Stimulated activated effector memory CD8-positive, alpha-beta T cell treated with anti-CD3 and anti-CD28 coated beads, Interleukin-12 subunit alpha, Interleukin-12 subunit beta, amount 100 ng/mL, for 72 hours (primary cell): ENCODE measurements at regions not wholly inside any gene's neighbourhood (a gene's known extent, or its start where the extent isn't known, plus 50 kb on each side); places are given as distances from the start of the nearest gene placed in this dataset.
"Not testable (repeated sequence)": the region's sequence is repeated elsewhere in the genome, so short reads cannot be mapped to it uniquely, and the experiment has no call there.

Source experiments
- ATAC-seq: fragments of 150-1000 bp; cut with Tn5 transposase; 2 replicates; pipeline ENCODE4 v1.10.0; 2021
- DNase-seq, 2 donors: peaks; one replicate each; pipeline ENCODE4 v3.0.0; 2021 to 2022; ENCODE audit warnings: low spot score in 2 of 2
- H3K27ac Mint-ChIP-seq: one replicate; pipeline ENCODE4 v1.8.0; 2022; ENCODE audit warnings: mild to moderate bottlenecking, mixed read lengths
- H3K36me3 Mint-ChIP-seq: one replicate; pipeline ENCODE4 v1.8.0; 2022; ENCODE audit warnings: mild to moderate bottlenecking, mixed read lengths
- H3K4me1 Mint-ChIP-seq: one replicate; pipeline ENCODE4 v1.8.0; 2022; ENCODE audit warnings: mixed read lengths
- H3K4me3 Mint-ChIP-seq: one replicate; pipeline ENCODE4 v1.8.0; 2022; ENCODE audit warnings: mild to moderate bottlenecking, mixed read lengths
- H3K9me3 Mint-ChIP-seq: one replicate; pipeline ENCODE4 v1.8.0; 2022; ENCODE audit warnings: mixed read lengths

DNA sequence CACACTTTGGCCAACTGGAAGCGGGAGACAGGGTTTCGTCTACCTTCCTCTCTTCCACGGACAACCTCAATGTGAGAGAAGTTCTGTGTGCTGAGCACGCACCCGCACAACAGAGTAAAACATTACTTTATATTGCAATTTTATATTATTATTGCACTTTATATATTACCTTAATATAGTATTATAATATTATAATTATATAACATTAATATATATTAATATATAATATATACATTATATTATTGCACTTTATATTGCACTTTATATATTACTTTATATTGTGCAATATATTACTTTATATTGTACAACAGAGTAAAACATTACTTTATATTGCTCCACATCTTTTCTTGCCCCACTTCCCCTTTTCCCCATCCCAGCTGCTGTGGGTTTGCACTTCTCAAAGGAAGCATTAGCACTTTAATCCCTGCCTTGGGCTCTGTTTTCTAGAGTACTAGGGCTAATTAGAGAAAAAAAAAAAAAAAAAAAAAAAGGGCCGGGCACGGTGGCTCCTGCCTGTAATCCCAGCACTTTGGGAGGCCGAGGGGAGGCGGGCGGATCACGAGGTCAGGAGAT, 76.4 kb upstream of the SLC4A7 start:
- peaks cover 4% of the 10 kb centered on the region for H3K4me1 Mint-ChIP-seq
- H3K4me3 Mint-ChIP-seq = no peak overlapping the region
- no peaks in the 10 kb centered on the region for H3K36me3 Mint-ChIP-seq
- H3K27ac Mint-ChIP-seq = no peak overlapping the region
- H3K9me3 Mint-ChIP-seq = no peaks in the 10 kb centered on the region
- ATAC-seq = no peak
- no peak for DNase-seq

DNA sequence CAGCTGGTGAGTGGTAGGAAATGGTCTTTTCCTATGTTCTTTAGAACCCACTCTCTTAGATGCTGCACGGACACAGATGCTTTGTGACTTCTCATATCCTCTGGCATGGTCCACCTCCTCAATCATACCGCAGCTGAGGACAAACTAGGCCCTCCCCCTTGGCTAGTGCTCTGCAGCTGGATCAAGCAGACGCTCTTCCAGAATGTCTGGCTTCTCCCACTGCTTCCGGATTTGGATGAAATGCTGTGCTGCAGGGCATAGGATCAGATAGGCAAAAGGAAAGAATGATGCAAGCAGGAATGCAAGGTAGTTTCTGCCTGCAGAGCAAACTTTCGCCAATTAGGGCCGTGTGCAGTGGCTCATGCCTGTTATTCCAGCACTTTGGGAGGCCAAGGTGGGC, 75.7 kb upstream of the SLC4A7 start:
- ATAC-seq (no peak), DNase-seq (no peak)
- Mint-ChIP-seq H3K4me3 (no peak overlapping the region), H3K27ac (no peak overlapping the region), H3K9me3 (no peaks in the 10 kb centered on the region), H3K4me1 (no peaks in the 10 kb centered on the region), H3K36me3 (no peaks in the 10 kb centered on the region)

DNA sequence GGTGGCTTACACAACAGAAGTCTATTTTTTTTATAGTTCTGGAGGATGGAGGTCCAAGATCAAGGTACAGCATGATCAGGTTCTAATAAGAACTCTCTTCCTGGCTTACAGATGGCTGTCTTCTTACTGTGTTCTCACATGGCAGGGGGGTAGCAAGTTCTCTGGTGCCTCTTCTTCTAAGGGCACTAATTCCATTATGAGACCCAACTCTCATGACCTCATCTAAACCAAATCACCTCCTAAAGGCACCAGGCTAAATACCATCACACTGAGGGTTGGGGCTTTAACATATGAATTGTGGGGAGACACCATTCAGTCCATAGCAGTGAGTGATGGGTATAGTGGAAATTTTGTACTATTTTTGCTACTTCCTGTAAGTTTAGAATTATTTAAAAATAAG, 75.2 kb upstream of the SLC4A7 start:
- H3K9me3 Mint-ChIP-seq = no peaks in the 10 kb centered on the region
- H3K4me1 Mint-ChIP-seq = no peaks in the 10 kb centered on the region
- no peak overlapping the region for H3K4me3 Mint-ChIP-seq
- no peak for ATAC-seq
- DNase-seq = no peak
- H3K36me3 Mint-ChIP-seq = no peaks in the 10 kb centered on the region
- no peak overlapping the region for H3K27ac Mint-ChIP-seq

DNA sequence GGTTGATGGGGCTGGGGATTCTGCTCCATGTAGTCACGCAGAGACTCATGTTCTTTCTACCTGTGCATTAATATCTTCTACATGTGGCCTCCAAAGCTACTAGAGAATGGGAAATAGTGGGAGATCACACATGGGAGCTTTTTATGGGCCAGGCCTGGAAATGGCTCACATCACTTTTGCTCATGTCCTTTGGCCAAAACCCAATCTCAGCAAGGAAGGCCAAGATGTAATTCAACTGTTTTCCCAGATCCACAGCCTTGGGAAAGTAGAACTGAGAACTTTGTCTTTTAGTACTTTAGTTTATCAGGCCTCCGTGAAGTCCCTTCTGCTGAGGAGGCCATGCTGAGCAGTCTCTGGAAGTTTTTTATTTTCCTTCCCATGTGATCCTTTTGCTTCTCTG, 73.2 kb upstream of the SLC4A7 start:
- Mint-ChIP-seq H3K36me3 (no peaks in the 10 kb centered on the region), H3K4me3 (no peak overlapping the region), H3K9me3 (no peaks in the 10 kb centered on the region), H3K4me1 (no peaks in the 10 kb centered on the region), H3K27ac (no peak overlapping the region)
- ATAC-seq = no peak
- DNase-seq = no peak

DNA sequence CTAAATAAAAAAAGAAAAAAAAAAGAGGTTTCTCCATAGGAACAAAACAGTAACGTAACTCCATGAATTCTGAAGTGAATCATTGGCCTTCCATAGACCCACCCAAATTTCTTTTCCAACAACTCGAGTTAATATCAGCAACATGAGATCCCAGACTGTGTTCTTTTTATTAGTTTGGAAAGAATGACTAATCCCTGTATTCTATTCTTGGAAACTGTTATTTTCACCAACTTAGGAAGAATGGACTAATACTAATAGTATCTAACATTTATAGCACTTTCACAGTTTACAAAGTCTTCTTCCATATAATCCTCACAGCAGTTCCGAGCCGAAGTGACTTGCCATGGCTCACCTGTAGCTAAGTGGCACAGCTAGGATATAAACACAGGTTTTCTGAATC, 72.7 kb upstream of the SLC4A7 start:
- H3K4me3 Mint-ChIP-seq = no peak overlapping the region
- H3K36me3 Mint-ChIP-seq = no peaks in the 10 kb centered on the region
- ATAC-seq (no peak), DNase-seq (no peak)
- no peaks in the 10 kb centered on the region for H3K9me3 Mint-ChIP-seq
- H3K27ac Mint-ChIP-seq = no peak overlapping the region
- H3K4me1 Mint-ChIP-seq = no peaks in the 10 kb centered on the region

DNA sequence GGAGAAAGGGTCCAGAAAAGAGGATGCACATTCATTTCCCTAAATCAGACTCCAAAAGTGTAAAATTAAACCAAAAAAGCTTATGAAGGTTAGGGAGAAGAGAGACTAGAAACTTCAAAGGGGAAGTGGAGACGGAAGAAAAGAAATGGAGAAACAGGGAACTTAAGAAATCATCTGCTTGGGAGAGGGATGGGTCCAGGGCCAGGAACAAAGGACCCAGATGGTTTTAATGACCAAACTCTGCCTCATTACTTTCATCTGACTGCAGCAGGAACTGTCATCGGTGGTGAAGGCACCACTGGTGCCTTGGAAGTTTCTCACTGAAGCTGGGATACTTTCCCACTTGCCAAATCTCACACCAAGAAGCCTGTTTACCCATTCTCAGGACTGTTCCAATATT, 70.5 kb upstream of the SLC4A7 start:
- no peak for ATAC-seq
- no peak for DNase-seq
- H3K27ac Mint-ChIP-seq = no peak overlapping the region
- H3K9me3 Mint-ChIP-seq = no peaks in the 10 kb centered on the region
- no peaks in the 10 kb centered on the region for H3K4me1 Mint-ChIP-seq
- H3K36me3 Mint-ChIP-seq = no peaks in the 10 kb centered on the region
- no peak overlapping the region for H3K4me3 Mint-ChIP-seq

DNA sequence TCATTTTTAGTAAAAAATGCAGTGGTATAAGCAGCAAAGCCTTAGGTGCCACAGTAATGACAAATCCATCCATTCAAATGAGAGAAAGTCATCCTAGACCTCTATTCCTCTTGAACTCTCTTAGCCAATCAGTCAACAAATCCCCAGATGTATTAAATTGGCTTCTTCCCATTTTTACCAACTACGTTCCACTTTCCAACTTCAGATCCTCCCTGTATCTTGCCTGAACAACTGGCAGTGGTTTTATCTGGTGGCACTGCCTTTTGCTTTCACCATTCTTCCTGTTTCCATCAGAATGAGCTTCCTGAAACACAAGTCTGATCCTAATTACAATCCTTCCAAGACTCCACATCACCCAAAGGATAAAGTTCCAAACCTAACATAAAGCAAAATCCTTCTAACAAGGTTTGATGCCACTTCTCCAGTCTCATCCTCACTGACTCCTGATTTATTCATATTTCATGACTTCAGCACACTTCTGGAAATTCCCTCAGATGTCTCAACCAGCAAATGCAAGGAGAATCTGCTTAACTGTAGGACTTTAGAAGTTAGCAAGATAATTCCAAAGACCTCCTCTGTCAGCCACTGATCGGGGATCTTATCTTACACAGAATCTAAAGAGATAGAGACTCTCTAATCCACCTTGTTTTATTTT, 69.8 kb upstream of the SLC4A7 start:
- Mint-ChIP-seq H3K36me3 (no peaks in the 10 kb centered on the region), H3K4me3 (no peak overlapping the region), H3K4me1 (no peaks in the 10 kb centered on the region), H3K27ac (no peak overlapping the region), H3K9me3 (no peaks in the 10 kb centered on the region)
- DNase-seq (no peak), ATAC-seq (no peak)

DNA sequence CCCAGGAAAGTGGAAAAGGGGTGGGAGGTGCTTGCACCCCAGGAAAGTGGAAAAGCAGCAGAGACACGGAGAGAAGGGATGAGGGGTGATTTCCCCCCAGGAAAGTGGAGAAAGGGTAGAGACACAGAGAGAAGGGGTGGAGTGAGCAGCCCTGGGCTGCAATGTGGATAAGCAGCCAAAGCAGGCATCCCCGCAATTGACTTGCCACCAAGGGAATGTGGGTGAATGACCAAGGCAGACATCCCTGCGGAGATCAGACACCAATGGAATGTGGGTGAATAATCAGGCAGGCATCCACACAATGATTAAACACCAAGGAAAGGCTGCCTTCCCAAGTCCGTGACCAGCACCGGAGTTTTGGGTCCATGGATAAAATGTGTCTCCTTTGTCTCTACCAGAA, 68.5 kb upstream of the SLC4A7 start:
- H3K4me1 Mint-ChIP-seq, H3K36me3 Mint-ChIP-seq, H3K4me3 Mint-ChIP-seq, DNase-seq, H3K9me3 Mint-ChIP-seq, ATAC-seq, H3K27ac Mint-ChIP-seq: not testable (repeated sequence)

DNA sequence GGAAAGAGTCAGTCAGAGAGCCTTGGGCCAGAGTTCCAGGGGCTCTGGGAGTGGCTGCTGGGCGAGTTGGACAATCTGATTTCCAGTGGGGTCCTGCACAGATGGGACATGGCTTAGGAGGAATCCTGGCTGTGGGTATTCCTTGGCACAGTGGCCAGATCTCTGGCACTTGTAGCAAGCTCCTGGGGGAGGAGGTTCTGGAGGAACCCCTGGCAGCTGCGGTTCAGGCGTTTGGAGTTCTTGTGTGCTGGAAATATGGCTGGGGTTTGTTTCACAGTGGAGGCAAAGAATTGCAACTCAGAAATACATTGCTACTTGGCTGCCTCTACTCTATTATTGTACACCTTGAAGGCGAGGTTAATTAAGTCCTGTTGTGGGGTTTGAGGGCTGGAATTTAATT, 67.2 kb upstream of the SLC4A7 start:
- not testable (repeated sequence) for H3K36me3 Mint-ChIP-seq, H3K27ac Mint-ChIP-seq, DNase-seq, ATAC-seq, H3K4me3 Mint-ChIP-seq, H3K9me3 Mint-ChIP-seq, H3K4me1 Mint-ChIP-seq

DNA sequence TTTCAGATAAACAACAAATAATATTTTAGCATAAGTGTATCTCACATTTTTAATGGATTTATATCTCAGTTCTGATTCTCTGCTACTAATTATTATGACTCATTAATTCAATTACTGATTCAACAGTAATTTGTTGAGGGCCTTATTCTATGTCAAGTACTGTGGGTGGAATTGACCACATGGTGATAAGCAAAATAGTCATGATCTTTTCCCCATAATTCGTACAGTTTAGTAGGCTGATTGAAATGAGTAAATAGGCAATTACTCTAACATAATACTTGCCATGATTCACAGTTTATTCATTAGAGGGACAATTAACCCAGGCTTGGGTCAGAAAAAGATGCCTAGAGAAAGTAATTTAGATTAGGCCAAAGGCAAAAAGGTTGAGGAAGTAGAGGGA, 60.9 kb upstream of the SLC4A7 start:
- Mint-ChIP-seq H3K9me3 (no peaks in the 10 kb centered on the region), H3K27ac (no peak overlapping the region), H3K4me1 (peaks cover 13% of the 10 kb centered on the region), H3K4me3 (no peak overlapping the region), H3K36me3 (no peaks in the 10 kb centered on the region)
- ATAC-seq (peak; percentile 79), DNase-seq (no peak)

DNA sequence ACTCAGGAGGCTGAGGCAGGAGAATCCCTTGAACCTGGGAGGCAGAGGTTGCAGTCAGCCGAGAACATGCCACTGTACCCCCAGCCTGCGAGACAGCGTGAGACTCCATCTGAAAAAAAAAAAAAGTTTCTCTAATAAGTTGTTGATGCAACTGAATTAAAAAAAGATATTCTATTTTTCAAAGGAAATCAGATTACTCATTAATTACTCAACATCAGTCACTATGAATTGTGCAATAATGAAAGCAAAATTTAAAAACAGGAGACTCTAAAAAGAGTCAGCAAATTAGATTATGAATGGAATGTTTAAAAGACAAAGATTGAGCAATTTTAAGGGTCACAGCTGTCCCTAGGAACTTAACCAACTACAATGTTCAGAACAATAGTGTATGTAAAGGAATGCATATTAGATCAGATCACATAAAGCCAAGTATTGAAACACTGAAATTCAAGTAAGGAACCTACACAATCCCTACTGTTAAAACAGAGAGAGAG, 60.2 kb upstream of the SLC4A7 start:
- Mint-ChIP-seq H3K4me3 (no peak overlapping the region), H3K27ac (no peak overlapping the region), H3K4me1 (peaks cover 13% of the 10 kb centered on the region), H3K9me3 (no peaks in the 10 kb centered on the region), H3K36me3 (no peaks in the 10 kb centered on the region)
- ATAC-seq (peak; percentile 45), DNase-seq (no peak)

DNA sequence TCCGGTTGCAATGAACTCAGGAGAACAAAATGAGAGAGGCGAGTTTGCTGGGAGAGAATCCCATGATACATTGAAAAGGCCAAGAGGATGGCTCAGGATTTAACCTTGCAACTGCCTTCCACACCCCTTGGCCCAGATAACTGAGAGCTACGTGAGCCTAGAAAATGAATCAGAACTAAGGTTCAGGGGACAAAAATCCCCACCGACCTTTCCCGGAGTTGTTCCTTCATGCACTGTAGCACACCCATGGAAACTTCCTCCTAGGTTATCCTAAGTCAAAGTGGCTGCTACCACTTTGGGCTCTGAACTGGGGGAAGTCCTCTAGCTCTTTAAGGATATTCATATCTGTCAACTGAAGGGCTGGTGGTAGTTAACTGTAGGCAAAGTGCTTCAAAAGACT, 58.3 kb upstream of the SLC4A7 start:
- DNase-seq = no peak
- Mint-ChIP-seq H3K9me3 (no peaks in the 10 kb centered on the region), H3K4me3 (no peak overlapping the region), H3K36me3 (no peaks in the 10 kb centered on the region), H3K27ac (no peak overlapping the region), H3K4me1 (peaks cover 13% of the 10 kb centered on the region)
- no peak for ATAC-seq

DNA sequence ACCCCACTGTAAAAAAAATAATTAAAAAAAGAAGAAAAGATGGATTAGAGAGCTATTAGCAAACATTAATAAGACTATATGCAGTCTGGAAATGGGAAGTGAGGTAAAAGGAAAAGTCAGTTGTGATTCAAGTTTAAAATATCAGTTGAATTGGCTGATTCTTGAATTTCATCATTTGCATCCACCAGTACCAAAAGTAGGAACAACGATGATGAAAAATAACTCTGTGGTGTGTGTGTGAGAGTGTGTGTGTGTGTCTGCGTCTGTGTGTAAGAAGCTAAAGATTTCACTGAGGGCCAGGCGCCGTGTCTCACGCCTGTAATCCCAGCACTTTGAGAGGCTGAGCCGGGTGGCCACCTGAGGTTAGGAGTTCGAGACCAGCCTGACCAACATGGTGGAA, 56.0 kb upstream of the SLC4A7 start:
- no peak for ATAC-seq
- peaks cover 2% of the 10 kb centered on the region for H3K36me3 Mint-ChIP-seq
- H3K4me1 Mint-ChIP-seq = peaks cover 17% of the 10 kb centered on the region
- no peaks in the 10 kb centered on the region for H3K9me3 Mint-ChIP-seq
- no peak for DNase-seq
- H3K27ac Mint-ChIP-seq = no peak overlapping the region
- no peak overlapping the region for H3K4me3 Mint-ChIP-seq

DNA sequence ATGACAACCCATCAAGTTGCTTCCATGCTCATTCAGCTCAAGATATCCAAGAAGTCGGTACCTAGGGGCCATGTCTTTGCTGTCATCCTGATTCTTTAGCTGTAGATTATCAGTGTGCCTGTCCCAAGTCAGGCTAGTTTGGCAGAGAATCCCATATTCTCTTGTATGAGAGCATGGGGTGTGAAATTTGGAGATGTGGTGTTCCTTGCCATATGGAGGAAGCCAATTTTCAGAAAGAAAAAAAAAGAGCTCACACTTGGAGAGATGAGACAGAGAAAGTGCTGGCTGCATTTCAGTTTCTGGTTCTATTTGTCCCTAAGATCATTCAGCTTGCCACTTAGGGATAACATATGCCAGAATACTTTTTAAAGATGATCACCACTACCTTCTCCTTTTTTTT, 52.3 kb upstream of the SLC4A7 start:
- no peaks in the 10 kb centered on the region for H3K9me3 Mint-ChIP-seq
- H3K4me3 Mint-ChIP-seq = no peak overlapping the region
- H3K27ac Mint-ChIP-seq = no peak overlapping the region
- H3K4me1 Mint-ChIP-seq = peaks cover 27% of the 10 kb centered on the region
- peaks cover 13% of the 10 kb centered on the region for H3K36me3 Mint-ChIP-seq
- ATAC-seq (no peak), DNase-seq (no peak)

DNA sequence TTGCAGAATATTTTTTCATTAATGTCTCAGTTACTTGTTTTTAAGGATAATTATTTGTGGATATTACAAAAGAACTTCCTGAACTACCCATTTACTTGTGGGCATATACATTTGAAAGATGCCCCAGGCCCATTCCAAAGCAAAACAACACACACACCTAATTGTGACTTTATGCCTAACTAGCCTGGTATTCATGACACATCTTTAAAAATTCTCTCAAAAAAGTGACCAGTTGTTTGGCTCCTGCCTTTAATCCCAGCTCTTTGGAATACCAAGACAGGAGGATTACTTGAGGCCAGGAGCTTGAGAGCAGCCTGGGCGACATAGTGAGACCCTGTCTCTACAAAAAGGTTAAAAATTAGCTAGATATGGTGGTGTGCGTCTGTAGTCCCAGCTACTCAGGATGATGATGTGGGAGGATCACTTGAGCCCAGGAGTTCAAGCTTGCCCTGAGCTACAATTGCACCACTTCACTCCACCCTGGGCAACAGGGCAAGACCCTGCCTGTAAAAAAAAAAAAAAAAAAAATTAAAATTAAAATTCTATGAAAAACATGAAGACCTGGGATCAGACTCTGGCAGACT, 51.7 kb upstream of the SLC4A7 start:
- Mint-ChIP-seq H3K9me3 (no peaks in the 10 kb centered on the region), H3K36me3 (peaks cover 13% of the 10 kb centered on the region), H3K4me1 (peaks cover 27% of the 10 kb centered on the region), H3K4me3 (no peak overlapping the region), H3K27ac (peak overlapping the region; percentile 96)
- no peak for DNase-seq
- ATAC-seq = no peak
